CD4-positive, alpha-beta T cell (primary cell): ENCODE measurements at regions not wholly inside any gene's neighbourhood (a gene's known extent, or its start where the extent isn't known, plus 50 kb on each side); places are given as distances from the start of the nearest gene placed in this dataset.

ENCODE experiments used
- ATAC-seq: fragments of 200-7000 bp; cut with Tn5 transposase; one replicate; pipeline ENCODE4 v1.10.0; 2022; ENCODE audit warnings: mild to moderate bottlenecking; ENCODE audit not compliant: poor library complexity
- CTCF ChIA-PET: fragments of 350-600 bp; sonication (Branson Sonifier 250); formaldehyde crosslinking; loops from one replicate; lab custom pipeline; 2021; ENCODE audit warnings: antibody characterized with exemption, inconsistent platforms; lab: Charles Lee
- POLR2A ChIA-PET: fragments of 350-600 bp; sonication (Branson Sonifier 250); formaldehyde crosslinking; loops from one replicate; lab custom pipeline; 2021; ENCODE audit warnings: antibody characterized with exemption, inconsistent platforms; lab: Charles Lee
- DNase-seq, 14 experiments: peaks; one replicate each; pipeline ENCODE4 v3.0.0-alpha.2; 2013 to 2020; ENCODE audit warnings: mixed read lengths in 2 of 14
- H3K27ac ChIP-seq, 2 donors: one replicate each; pipeline versions ENCODE4 v1.5.1 to v1.7.0; 2013; ENCODE audit warnings: low read length in 2 of 2, low read depth in 1 of 2, mild to moderate bottlenecking in 1 of 2
- H3K27me3 ChIP-seq, 2 experiments: 1 replicate in 1 of 2; 2 replicates in 1 of 2; pipeline versions ENCODE4 v1.6.1 to v1.7.0; 2013; ENCODE audit warnings: low read length in 2 of 2, control low read depth in 1 of 2, mild to moderate bottlenecking in 1 of 2, moderate library complexity in 1 of 2; ENCODE audit not compliant: insufficient read depth in 2 of 2, control insufficient read depth in 1 of 2
- H3K36me3 ChIP-seq: one replicate; pipeline ENCODE4 v1.6.1; 2013; ENCODE audit warnings: low read length, control low read depth; ENCODE audit not compliant: insufficient read depth
- H3K4me1 ChIP-seq: one replicate; pipeline ENCODE4 v1.6.1; 2013; ENCODE audit warnings: low read length, control low read depth; ENCODE audit not compliant: insufficient read depth
- H3K4me3 ChIP-seq: one replicate; pipeline ENCODE4 v1.5.1; 2013; ENCODE audit warnings: mild to moderate bottlenecking, low read length, moderate library complexity
- H3K9me3 ChIP-seq, 2 experiments: 1 replicate in 1 of 2; 2 replicates in 1 of 2; pipeline versions ENCODE4 v1.6.1 to v1.7.0; 2013; ENCODE audit warnings: low read length in 2 of 2, mild to moderate bottlenecking in 2 of 2, control low read depth in 1 of 2, moderate library complexity in 1 of 2; ENCODE audit not compliant: control insufficient read depth in 1 of 2, insufficient read depth in 1 of 2
- H3K27ac Mint-ChIP-seq: one replicate; pipeline ENCODE4 v1.8.0; 2020; ENCODE audit warnings: mixed read lengths
- H3K27me3 Mint-ChIP-seq: one replicate; pipeline ENCODE4 v1.8.0; 2021; ENCODE audit warnings: mixed read lengths
- H3K36me3 Mint-ChIP-seq: one replicate; pipeline ENCODE4 v1.8.0; 2021; ENCODE audit warnings: low read depth, mixed read lengths
- H3K4me1 Mint-ChIP-seq: one replicate; pipeline ENCODE4 v1.8.0; 2021; ENCODE audit warnings: low read depth, mixed read lengths
- H3K4me3 Mint-ChIP-seq: one replicate; pipeline ENCODE4 v1.8.0; 2020; ENCODE audit warnings: mild to moderate bottlenecking, mixed read lengths
- H3K9me3 Mint-ChIP-seq: one replicate; pipeline ENCODE4 v1.8.0; 2020; ENCODE audit warnings: mixed read lengths
- CTCF ChIP-seq: fragments of 200-600 bp; IDR thresholded peaks from one replicate; pipeline ENCODE4 v1.8.0; 2022; ENCODE audit warnings: antibody characterized with exemption, mild to moderate bottlenecking
- intact Hi-C, 2 experiments: fragments of 100-400 bp; cut with DNase I in 1 of 2; cut with micrococcal nuclease in 1 of 2; formaldehyde crosslinking; loops; one replicate each; pipeline versions ENCODE4 v1.15.1 to v1.9.0; 2023 to 2025; cut with DNase I, micrococcal nuclease

- Histone ChIP-seq H3K27ac (no peak overlapping the region), H3K4me3 (no peak overlapping the region), H3K4me1 (no peaks in the 10 kb centered on the region), H3K9me3 (peaks cover 0 to 4% of the 10 kb centered on the region in 2 experiments), H3K36me3 (no peaks in the 10 kb centered on the region), H3K27me3 (no peaks in the 10 kb centered on the region)
- Mint-ChIP-seq H3K4me1 (no peaks in the 10 kb centered on the region), H3K4me3 (no peak overlapping the region), H3K27me3 (no peaks in the 10 kb centered on the region), H3K36me3 (no peaks in the 10 kb centered on the region), H3K9me3 (no peaks in the 10 kb centered on the region), H3K27ac (no peak overlapping the region)
- no peak for ATAC-seq
- ChIA-PET POLR2A (no interaction called here), CTCF (interaction anchor here (0.6 kb wide), 1 partner anchor 386 kb away, joined by 4 read pairs; no protein-coding TSS in a partner anchor)
- intact Hi-C loops = no loop called here
- no peak for TF ChIP-seq CTCF
- no peak for DNase-seq
These were observed 191.9 kb upstream of the DDI1 start for GRCh38 chr11:103844327-103845215.

GRCh38 chr11:103845331-103845730 lies 191.1 kb upstream of the DDI1 start:
- no peaks in the 10 kb centered on the region for H3K27me3 ChIP-seq
- no peaks in the 10 kb centered on the region for H3K9me3 Mint-ChIP-seq
- H3K36me3 ChIP-seq = no peaks in the 10 kb centered on the region
- H3K4me3 ChIP-seq = no peak overlapping the region
- H3K4me1 ChIP-seq = no peaks in the 10 kb centered on the region
- ATAC-seq (no peak), DNase-seq (no peak)
- intact Hi-C loops = no loop called here
- ChIA-PET POLR2A (no interaction called here), CTCF (interaction anchor here (0.6 kb wide), 1 partner anchor 386 kb away, joined by 4 read pairs; no protein-coding TSS in a partner anchor)
- H3K27me3 Mint-ChIP-seq = no peaks in the 10 kb centered on the region
- no peak overlapping the region for H3K27ac Mint-ChIP-seq
- no peak for TF ChIP-seq CTCF
- H3K36me3 Mint-ChIP-seq = no peaks in the 10 kb centered on the region
- H3K4me1 Mint-ChIP-seq = no peaks in the 10 kb centered on the region
- H3K4me3 Mint-ChIP-seq = no peak overlapping the region
- H3K27ac ChIP-seq = no peak overlapping the region
- peaks cover 0 to 4% of the 10 kb centered on the region in 2 experiments for H3K9me3 ChIP-seq

- ChIA-PET POLR2A (no interaction called here), CTCF (no interaction called here)
- H3K27me3 Mint-ChIP-seq = no peaks in the 10 kb centered on the region
- H3K4me1 Mint-ChIP-seq = no peaks in the 10 kb centered on the region
- Histone ChIP-seq H3K27ac (no peak overlapping the region), H3K4me1 (no peaks in the 10 kb centered on the region), H3K27me3 (no peaks in the 10 kb centered on the region), H3K9me3 (peaks cover 0 to 4% of the 10 kb centered on the region in 2 experiments), H3K36me3 (no peaks in the 10 kb centered on the region), H3K4me3 (no peak overlapping the region)
- DNase-seq (no peak), ATAC-seq (no peak)
- TF ChIP-seq CTCF = no peak
- H3K36me3 Mint-ChIP-seq = no peaks in the 10 kb centered on the region
- H3K9me3 Mint-ChIP-seq = peaks cover 4% of the 10 kb centered on the region
- intact Hi-C loops = no loop called here
- H3K27ac Mint-ChIP-seq = no peak overlapping the region
- H3K4me3 Mint-ChIP-seq = no peak overlapping the region
These were observed 187.8 kb upstream of the DDI1 start for GRCh38 chr11:103848686-103849085.
